ENCODE measurements at regions not wholly inside any gene's neighbourhood (a gene's known extent, or its start where the extent isn't known, plus 50 kb on each side); places are given as distances from the start of the nearest gene placed in this dataset.

DNA sequence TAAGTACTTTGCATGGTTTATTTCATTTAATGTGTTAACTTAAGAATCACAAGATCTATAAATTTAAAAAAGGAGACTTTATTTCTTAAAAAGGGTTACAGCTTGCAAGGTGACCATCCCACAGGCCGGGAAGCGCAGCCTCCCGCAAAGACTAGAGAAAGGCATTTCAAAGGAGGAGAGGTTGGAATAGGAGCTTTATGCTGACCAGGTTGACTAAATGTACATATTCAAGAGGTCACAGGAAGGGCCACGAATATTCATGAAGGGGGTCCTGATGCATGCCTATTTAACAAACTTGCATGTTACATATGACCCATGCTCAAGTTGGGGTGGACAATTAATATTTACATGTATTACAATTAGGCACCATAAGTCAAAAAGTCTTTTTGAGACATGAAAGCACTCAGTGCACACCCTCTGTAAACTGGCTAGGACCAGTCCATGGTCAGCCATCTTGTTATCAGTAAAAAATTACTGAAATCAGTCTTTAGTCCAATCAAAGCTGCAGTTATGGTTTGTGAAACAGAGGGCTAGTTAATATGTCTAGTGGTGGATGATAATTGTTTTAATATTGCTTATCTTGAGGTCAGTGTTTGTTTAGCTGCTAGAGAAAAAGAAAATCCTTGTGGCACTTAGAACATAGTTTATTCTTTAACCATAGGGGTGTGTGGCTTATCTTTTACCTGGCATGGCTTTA is 169.3 kb downstream of the KCNE4 start (continued):
- TF ChIP-seq, protein P1, sequence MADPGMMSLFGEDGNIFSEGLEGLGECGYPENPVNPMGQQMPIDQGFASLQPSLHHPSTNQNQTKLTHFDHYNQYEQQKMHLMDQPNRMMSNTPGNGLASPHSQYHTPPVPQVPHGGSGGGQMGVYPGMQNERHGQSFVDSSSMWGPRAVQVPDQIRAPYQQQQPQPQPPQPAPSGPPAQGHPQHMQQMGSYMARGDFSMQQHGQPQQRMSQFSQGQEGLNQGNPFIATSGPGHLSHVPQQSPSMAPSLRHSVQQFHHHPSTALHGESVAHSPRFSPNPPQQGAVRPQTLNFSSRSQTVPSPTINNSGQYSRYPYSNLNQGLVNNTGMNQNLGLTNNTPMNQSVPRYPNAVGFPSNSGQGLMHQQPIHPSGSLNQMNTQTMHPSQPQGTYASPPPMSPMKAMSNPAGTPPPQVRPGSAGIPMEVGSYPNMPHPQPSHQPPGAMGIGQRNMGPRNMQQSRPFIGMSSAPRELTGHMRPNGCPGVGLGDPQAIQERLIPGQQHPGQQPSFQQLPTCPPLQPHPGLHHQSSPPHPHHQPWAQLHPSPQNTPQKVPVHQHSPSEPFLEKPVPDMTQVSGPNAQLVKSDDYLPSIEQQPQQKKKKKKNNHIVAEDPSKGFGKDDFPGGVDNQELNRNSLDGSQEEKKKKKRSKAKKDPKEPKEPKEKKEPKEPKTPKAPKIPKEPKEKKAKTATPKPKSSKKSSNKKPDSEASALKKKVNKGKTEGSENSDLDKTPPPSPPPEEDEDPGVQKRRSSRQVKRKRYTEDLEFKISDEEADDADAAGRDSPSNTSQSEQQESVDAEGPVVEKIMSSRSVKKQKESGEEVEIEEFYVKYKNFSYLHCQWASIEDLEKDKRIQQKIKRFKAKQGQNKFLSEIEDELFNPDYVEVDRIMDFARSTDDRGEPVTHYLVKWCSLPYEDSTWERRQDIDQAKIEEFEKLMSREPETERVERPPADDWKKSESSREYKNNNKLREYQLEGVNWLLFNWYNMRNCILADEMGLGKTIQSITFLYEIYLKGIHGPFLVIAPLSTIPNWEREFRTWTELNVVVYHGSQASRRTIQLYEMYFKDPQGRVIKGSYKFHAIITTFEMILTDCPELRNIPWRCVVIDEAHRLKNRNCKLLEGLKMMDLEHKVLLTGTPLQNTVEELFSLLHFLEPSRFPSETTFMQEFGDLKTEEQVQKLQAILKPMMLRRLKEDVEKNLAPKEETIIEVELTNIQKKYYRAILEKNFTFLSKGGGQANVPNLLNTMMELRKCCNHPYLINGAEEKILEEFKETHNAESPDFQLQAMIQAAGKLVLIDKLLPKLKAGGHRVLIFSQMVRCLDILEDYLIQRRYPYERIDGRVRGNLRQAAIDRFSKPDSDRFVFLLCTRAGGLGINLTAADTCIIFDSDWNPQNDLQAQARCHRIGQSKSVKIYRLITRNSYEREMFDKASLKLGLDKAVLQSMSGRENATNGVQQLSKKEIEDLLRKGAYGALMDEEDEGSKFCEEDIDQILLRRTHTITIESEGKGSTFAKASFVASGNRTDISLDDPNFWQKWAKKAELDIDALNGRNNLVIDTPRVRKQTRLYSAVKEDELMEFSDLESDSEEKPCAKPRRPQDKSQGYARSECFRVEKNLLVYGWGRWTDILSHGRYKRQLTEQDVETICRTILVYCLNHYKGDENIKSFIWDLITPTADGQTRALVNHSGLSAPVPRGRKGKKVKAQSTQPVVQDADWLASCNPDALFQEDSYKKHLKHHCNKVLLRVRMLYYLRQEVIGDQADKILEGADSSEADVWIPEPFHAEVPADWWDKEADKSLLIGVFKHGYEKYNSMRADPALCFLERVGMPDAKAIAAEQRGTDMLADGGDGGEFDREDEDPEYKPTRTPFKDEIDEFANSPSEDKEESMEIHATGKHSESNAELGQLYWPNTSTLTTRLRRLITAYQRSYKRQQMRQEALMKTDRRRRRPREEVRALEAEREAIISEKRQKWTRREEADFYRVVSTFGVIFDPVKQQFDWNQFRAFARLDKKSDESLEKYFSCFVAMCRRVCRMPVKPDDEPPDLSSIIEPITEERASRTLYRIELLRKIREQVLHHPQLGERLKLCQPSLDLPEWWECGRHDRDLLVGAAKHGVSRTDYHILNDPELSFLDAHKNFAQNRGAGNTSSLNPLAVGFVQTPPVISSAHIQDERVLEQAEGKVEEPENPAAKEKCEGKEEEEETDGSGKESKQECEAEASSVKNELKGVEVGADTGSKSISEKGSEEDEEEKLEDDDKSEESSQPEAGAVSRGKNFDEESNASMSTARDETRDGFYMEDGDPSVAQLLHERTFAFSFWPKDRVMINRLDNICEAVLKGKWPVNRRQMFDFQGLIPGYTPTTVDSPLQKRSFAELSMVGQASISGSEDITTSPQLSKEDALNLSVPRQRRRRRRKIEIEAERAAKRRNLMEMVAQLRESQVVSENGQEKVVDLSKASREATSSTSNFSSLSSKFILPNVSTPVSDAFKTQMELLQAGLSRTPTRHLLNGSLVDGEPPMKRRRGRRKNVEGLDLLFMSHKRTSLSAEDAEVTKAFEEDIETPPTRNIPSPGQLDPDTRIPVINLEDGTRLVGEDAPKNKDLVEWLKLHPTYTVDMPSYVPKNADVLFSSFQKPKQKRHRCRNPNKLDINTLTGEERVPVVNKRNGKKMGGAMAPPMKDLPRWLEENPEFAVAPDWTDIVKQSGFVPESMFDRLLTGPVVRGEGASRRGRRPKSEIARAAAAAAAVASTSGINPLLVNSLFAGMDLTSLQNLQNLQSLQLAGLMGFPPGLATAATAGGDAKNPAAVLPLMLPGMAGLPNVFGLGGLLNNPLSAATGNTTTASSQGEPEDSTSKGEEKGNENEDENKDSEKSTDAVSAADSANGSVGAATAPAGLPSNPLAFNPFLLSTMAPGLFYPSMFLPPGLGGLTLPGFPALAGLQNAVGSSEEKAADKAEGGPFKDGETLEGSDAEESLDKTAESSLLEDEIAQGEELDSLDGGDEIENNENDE (IDR thresholded peaks at IDR 0.05; ENCODE audit: insufficient replicate concordance, low read length) = no peak
- TF ChIP-seq SRF (IDR thresholded peaks at IDR 0.05; ENCODE audit: low read depth, low read length) (no peak), SIRT6 (IDR thresholded peaks at IDR 0.05; ENCODE audit: low read length) (no peak), POLR2A (IDR thresholded peaks at IDR 0.05; ENCODE audit: control extremely low read depth in 1 of 2, low read depth in 2 of 2, low read length in 2 of 2) (peak; percentile 82 to 97), TAF7 (optimal IDR thresholded peaks at IDR 0.05; ENCODE audit: borderline replicate concordance, low read depth, low read length) (peak; percentile 99)
- TF ChIP-seq, protein P2, sequence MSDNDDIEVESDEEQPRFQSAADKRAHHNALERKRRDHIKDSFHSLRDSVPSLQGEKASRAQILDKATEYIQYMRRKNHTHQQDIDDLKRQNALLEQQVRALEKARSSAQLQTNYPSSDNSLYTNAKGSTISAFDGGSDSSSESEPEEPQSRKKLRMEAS (IDR thresholded peaks at IDR 0.05) = no peak
- TF ChIP-seq, protein P3, sequence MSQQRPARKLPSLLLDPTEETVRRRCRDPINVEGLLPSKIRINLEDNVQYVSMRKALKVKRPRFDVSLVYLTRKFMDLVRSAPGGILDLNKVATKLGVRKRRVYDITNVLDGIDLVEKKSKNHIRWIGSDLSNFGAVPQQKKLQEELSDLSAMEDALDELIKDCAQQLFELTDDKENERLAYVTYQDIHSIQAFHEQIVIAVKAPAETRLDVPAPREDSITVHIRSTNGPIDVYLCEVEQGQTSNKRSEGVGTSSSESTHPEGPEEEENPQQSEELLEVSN (IDR thresholded peaks at IDR 0.05) = no peak
- TF ChIP-seq, protein P4, sequence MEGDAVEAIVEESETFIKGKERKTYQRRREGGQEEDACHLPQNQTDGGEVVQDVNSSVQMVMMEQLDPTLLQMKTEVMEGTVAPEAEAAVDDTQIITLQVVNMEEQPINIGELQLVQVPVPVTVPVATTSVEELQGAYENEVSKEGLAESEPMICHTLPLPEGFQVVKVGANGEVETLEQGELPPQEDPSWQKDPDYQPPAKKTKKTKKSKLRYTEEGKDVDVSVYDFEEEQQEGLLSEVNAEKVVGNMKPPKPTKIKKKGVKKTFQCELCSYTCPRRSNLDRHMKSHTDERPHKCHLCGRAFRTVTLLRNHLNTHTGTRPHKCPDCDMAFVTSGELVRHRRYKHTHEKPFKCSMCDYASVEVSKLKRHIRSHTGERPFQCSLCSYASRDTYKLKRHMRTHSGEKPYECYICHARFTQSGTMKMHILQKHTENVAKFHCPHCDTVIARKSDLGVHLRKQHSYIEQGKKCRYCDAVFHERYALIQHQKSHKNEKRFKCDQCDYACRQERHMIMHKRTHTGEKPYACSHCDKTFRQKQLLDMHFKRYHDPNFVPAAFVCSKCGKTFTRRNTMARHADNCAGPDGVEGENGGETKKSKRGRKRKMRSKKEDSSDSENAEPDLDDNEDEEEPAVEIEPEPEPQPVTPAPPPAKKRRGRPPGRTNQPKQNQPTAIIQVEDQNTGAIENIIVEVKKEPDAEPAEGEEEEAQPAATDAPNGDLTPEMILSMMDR (IDR thresholded peaks at IDR 0.05; ENCODE audit: control extremely low read depth in 1 of 3, insufficient read depth in 1 of 3, low read depth in 1 of 3, low read length in 3 of 3) = no peak

Data from H1 (cell line).